HG02759 (cell line): ENCODE measurements at regions not wholly inside any gene's neighbourhood (a gene's known extent, or its start where the extent isn't known, plus 50 kb on each side); places are given as distances from the start of the nearest gene placed in this dataset.
"Not testable (repeated sequence)": the region's sequence is repeated elsewhere in the genome, so short reads cannot be mapped to it uniquely, and the experiment has no call there.

Experiments used
- ATAC-seq: cut with Tn5 transposase; IDR thresholded peaks from one replicate; pipeline ENCODE4 v1.9.1; 2021; ENCODE audit warnings: mild to moderate bottlenecking, moderate library complexity; ENCODE audit not compliant: unreplicated experiment

DNA sequence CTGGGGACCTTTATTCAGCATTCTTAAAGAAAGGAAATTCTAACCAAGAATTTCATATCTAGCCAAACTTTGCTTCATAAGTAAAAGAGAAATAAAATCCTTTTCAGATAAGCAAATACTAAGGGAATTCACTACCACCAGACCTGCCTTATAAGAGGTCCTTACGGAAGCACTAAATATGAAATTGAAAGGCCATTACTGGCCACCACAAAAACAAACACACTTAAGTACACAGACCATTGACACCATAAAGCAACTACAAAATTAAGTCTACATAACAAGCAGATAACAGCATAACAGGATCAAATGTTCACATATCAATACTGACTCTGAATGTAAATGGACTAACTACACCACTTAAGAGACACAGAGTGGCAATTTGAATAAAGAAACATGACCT lies 361.4 kb upstream of the POU5F2 start:
- ATAC-seq: no peak

DNA sequence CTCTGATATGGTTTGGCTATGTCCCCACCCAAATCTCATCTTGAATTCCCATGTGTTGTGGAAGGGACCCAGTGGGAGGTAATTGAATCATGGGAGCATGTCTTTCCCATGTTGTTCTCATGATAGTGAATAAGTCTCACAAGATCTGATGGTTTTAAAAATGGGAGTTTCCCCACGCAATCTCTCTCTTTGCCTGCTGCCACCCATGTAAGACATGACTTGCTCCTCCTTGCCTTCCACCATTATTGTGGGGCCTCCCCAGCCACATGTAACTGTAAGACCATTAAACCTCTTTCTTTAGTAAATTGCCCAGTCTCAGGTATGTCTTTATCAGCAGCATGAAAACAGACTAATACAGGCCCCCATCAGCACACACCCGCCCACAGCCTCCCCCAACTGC lies 356.0 kb upstream of the POU5F2 start:
- ATAC-seq: not testable (repeated sequence)

DNA sequence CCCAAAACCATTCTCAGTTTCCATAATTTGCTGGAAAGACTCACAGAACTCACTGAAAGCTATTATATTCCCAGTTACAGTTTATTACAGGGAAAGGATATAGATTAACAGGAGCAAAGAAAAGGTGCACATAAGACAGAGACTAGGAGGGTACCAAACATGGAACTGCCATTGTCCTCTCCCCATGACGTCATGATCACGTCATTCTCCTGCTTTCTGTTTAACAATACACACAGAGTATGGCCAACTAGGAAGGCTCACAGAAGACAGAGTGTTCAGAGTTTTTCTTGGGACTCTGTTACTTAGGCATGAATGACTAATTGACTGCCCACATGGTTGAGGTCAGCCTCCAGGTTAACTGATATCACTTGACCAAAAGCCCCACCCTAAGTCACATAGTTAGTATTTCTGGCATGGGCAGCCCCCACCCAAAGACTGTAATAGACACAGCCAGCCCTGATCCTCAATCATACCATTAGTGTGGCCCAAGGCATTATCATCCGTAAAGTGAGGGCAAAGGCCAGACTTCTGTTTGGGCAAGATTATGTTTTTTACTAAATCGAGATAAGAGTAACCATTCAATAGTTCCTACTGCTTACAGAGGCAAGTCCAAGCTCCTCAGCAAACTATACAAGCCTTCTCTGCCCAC lies 353.5 kb upstream of the POU5F2 start:
- no peak for ATAC-seq

DNA sequence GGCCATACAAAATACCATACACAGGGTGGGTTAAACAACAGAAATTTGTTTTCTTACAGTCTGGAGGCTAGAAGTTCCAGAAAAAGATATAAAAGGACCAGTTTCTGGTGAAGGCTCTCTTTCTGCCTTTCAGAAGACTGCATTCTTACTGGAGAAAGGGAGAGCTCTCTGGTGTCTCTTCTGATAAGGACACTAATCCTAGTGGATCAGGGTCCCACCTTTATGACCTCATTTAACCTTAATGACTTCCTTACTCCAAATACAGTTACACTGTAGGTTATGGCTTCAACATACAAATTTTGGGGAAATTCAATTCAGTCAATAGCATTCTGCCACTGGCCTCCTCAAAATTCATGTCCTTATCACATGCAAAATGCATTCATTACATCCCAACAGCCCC lies 351.9 kb upstream of the POU5F2 start:
- no peak for ATAC-seq

DNA sequence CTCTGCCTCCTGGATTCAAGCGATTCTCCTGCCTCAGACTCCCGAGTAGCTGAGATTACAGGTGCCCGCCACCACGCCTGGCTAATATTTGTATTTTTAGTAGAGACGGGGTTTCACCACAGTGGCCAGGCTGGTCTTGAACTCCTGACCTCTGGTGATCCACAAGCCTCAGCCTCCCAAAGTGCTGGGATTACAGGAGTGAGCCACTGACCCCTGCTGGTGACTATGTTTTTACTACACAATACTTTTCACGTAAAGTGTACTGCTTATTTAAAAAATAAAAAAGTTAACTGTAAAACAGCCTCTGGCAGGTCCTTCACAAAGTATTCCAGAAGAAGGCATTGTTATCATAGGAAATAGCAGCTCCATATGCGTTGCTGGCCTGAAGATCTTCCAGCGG lies 345.2 kb upstream of the POU5F2 start:
- ATAC-seq: not testable (repeated sequence)

DNA sequence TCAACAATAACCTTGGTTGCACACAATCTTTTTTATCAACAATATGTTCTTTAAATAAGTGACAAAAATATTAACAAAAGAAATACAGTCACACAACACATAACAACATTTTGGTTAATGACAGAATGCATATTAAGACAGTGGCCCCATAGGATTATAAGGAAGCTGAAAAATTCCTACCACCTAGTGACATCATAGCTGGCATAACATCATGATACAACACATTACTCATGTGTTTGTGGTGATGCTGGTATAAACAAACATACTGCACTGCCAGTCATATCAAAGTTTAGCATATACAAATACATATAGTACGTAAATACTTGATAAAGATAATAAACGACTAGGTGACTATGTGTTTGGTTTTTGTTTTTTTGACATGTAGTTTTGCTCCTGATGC lies 344.8 kb upstream of the POU5F2 start:
- ATAC-seq: no peak

DNA sequence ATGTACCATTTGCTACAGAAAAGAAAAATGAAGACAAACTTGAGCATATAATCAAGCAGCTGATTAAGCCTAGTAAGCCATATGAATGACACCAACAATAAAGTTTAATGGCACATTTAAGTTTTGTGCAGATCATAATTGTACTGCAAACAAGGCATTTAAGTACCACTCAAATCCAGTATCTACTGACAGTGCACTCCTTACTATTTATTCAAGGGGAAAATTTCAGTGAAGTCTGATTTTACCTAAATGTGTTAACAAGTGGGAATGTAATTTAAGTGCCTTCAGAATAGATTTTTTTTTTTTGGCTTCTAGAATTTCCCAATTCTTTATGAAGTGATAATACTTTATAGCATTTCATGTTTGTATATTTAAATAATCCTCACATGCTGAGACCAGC lies 341.0 kb upstream of the POU5F2 start:
- ATAC-seq: no peak

DNA sequence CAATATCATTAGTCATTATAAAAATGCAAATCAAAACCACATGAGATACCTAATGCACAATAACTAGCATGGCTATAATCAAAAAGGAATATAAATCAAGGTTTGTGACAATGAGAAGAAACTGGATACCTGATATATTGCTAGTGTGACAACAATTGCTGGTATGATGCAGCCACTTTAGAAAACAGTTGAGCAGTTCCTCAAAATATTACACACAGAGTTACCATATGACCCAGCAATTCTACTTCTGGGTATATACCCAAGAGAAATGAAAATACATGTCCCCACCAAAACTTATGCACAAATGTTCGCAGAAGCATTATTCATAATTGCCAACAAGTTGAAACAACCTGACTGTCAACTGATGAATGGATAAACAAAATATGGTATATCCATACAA lies 339.7 kb upstream of the POU5F2 start:
- ATAC-seq: no peak

DNA sequence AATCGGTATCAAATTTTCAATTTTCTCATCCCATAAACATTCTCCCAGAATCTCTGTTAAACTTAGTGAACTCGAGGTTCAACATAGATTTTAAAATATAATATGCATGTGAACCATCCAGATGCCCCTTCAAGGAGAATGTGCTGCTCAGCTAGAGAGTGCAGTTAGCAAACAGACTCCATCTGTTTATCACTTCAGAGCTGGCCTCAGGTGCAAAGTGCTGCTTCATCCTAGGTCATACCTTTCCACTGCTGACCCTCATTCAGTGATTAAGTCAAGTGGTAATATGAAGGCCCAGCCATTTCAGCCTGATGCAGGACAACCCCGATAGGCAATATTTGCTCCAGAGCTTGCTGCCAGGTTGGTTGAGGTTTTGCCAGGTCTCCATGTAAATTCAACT lies 339.0 kb upstream of the POU5F2 start:
- ATAC-seq: no peak

DNA sequence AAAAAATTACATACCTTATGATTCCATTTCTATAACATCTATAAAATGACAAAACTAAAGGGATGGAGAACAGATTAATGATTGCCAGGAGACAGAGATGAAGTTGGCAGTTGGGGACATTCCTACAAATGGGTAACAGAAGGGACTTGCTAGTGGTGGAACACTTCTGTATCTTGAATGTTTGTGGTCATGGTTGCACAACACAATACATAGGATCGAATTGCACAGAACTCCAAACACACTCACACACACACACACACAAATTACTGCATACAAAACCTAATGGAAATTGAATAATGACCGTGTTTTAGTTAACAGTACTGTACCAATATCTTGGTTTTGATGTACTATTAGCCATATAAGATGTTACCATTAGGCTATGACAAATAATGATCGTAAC lies 330.7 kb upstream of the POU5F2 start:
- ATAC-seq: no peak

DNA sequence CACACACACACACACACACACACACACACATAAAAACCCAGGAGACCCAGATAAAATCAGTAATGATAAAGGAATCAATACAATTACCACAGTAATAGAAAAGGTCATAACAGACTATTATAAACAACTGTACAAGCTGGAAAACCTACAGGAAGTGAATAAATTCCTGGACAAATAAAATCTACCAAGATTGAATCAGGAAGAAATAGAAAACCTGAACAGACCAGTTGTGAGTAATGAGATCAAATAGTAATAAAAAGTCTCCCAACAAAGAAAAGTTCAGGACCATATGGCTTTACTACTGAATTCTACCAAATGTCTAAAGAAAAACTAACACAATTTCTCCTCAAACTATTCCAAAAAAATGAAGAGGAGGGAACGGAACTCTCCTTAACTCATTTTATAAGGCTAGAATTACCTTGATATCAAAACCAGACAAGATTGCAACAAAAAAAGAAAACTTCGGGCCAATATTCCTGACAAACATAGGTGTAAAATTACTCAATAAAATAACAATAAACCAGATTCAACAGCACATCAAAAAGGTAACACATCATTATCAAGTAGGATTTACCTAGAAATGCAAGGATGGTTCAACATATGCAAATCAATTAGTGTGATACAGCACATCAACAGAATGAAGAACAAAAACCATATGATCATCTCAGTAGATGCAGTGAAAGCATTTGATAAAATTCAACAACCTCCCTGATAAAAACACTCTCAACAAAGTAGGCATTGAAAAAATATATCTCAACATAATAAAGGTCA lies 325.2 kb upstream of the POU5F2 start:
- no peak for ATAC-seq

DNA sequence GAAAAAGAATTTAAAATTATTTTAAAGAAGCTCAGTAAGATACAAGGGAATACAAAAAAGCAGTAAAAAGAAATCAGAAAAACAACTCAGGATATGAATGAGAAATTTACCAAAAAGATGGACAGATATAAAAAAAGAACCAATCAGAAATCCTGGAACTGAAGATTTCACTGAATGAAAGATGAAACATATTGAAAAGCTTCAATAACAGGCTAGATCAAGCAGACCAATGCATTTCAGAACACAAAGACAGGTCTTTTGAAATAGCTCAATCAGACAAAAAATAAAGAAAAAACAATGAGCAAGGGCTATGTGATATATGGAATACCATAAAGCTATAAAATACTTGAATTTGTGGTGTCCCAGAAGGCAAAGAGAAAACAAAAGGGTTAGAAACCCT lies 322.6 kb upstream of the POU5F2 start:
- no peak for ATAC-seq

DNA sequence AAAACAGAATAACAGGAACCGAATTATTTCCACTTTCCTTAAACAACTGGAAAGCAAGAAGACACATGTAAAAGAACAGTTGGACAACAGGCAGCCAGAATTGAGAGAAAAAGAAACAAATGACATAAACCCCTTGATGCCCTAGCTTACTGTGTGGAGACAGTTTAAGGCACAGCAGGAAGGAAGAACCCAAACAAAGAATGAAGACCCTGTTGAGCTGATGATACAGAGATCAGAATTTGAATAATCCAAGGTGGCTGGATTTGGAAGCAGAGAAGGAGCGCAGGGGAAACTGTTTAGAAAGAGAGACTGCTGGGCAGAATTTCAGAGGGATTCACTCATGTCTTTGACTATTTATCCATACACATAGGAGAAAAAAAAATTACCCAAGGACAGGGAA lies 316.3 kb upstream of the POU5F2 start:
- no peak for ATAC-seq

DNA sequence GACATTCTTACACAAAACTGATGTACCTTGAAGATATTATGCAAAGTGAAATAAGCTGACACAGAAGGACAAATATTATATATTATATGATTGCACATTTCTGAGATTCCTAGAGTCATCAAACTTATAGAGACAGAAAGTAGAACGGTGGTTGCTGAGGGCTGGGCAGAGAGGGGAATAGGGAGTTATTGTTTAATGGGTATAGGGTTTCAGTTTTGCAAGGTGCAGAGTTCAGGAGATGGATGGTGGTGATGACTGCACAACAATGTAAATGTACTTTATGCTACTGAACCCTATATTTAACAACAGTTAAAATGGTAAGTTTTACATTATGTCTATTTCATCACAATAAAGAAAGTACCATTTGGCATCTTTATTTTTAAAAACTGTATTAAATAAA lies 315.8 kb upstream of the POU5F2 start:
- peak; percentile 77 for ATAC-seq

DNA sequence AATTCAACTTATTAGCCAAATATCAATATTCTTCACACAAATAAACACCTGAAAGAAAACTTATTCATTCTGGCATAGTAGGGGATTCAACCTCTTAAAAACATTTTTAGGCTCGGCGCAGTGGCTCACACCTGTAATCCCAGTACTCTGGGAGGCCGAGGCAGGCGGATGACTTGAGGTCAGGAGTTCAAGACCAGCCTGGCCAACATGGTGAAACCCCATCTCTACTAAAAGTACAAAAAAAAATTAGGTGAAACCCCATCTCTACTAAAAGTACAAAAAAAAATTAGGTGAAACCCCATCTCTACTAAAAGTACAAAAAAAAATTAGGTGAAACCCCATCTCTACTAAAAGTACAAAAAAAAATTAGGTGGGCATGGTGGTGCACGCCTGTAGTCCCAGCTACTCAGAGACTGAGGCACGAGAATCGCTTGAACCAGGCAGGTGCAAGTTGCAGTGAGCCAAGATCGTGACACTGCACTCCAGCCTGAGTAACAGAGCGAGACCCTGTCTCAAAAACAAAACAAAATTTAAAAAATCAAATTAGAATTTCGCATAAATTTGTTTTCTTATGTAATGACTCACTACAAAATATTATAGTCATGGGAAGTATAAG lies 308.0 kb upstream of the POU5F2 start:
- ATAC-seq: peak; percentile 69

DNA sequence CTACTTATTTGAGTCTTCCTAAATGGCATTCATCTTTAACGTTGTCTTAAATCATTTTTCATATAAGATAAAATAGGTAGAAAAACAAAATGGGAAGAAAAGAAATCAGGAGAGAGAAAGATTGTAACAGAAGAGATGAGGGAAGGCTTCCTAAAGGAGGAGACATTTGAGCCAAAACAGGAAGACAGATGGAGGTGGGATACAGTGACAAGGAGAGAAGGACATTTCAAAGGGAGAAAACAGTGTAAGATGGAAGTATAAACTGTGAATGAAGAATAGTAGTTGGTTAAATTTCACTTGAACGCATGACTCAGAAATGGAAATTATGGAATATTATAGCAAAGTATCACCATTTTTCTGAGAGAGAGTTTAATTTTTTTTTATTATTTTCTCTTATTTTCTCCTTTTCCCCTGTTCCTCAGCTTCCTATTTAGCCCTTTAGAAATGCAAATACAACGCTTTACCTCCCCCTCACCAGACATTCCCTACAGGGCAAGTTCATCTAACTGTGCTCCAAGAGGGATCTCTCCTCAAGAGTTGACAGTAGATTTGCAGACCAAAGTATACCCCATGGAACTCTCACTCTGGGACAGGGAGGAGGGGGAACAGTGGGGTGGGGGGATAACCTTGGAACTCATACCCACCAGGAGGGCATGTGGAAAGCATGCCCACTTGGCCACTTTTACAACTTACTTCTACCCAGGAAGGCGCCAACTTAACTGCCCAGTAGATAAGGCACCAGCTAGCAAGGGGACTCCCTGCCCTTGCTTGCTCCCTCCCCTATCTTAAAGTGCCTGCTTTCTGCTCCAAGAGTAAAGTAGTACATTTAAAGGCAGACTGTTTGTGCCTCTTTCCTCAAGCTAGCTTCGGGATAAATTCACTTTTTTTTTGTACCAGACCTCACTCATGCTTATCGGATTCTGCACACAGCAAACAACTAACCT lies 304.7 kb upstream of the POU5F2 start:
- no peak for ATAC-seq

DNA sequence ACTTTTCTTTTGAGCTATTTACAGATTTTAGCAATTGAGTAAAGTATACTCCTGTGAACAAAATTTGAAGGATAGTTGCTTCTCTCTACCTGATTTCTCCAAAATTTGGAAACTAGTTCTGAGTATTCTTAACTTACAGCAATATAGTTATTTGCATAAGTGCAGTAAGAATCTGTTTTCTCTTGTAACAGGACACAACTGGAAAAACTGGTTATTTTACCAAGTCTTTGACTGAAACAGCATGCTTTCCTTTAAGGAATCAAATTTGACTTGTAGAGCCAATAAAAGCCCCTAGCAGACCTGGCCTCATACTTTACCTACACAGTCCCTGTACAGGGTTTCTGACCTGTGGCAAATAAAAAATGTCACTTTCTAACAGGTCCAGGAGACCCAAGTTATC lies 301.9 kb upstream of the POU5F2 start:
- no peak for ATAC-seq

DNA sequence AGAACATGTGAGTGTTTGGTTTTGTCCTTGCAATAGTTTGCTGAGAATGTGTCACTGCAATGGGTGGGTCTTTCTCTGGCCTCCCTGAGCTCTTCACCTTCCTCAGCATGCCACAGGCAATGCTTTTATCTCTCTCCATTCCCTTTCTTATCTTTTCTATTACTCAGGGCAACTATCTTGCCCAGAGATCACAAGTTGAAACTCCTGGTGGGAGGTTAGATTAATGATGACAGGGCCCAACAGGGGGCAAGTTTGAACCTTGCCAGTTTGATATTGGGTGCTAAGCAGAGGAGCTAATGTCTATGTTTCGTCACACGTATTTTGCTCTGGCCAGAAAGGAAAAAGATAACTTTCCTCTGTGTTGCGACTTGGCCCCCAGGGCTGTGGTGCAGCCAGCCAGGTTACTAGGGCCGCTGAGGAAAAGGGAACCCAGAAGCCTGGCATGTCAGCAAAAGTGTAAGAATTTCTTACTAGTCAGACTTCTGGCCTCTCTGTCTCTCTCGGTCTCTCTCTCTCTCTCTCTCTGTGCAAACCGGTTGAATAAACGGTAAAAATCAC lies 299.3 kb upstream of the POU5F2 start:
- no peak for ATAC-seq

DNA sequence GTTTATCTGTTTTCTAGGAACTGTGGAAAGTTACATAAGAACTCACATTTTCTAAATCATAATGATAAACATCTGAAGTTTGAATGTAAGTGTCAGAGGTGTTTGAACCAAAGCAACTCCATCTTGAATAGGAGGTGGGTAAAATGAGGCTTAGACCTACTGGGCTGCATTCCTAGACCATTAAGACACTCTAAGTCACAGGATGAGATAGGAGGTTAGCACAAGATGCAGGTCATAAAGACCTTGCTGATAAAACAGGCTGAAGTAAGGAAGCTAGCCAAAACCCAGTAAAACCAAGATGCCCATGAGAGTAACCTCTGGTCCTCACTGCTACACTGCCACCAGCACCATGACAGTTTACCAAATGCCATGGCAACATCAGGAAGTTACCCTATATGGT lies 297.7 kb upstream of the POU5F2 start:
- ATAC-seq: no peak

DNA sequence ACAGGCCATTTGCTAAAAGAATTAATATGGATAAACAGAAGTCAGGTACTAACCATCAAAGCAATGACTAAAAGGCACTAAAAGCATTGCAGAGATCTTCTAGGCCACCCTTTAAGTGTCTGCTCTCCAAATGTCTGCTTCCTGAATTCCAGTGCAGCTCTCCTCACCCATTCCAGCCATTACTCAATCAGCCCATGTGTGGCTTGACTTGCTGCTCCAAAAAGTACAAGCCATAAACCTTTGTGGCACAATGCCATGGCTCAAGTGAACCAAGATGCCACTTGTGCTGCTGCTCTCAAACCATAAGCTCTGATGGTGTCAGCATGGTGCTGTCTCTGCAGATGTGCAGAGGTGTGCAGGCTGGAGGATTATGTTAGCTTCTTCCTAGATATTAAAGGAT lies 290.2 kb upstream of the POU5F2 start:
- no peak for ATAC-seq

DNA sequence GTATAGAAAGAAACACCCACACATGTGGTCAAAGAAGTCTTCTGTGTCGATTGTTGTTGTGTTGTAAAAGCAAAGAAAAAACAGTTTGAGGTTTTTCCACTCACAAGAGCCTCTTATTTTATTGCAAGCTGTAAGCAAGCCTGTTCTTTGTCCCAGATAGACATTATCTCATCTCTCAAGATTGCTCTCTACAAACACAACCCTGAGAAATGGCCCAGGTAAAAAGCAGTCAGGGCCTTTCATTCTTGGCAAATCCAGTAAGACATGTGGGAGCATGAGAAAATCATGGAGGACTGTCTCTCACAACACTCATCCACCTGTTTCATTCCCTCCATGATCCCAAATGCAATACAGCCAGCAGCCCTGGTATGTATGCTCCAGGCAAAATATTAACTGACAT lies 286.6 kb upstream of the POU5F2 start:
- no peak for ATAC-seq
